ENCODE measurements at regions not wholly inside any gene's neighbourhood (a gene's known extent, or its start where the extent isn't known, plus 50 kb on each side); places are given as distances from the start of the nearest gene placed in this dataset.

DNA sequence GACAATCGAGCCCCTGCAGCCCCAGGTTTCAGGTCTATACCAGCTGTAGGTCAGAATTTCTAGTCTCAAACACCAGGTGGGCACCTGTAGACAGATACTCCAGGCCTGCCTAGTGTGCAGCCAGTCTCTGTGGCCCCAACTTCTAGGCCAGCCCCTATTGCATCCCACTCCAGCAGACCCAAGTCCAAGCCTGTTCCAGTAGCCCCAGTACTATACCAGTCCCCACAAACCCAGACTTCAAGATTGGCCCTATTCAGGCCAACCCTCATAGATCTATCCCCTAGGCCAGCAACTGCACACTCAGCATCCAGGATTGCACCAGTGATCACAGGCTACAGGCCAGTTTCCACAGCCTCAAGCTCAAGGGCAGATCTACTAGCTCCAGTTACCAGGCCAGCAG lies 344.0 kb downstream of the PYDC2 start:
- TF ChIP-seq, protein P1, sequence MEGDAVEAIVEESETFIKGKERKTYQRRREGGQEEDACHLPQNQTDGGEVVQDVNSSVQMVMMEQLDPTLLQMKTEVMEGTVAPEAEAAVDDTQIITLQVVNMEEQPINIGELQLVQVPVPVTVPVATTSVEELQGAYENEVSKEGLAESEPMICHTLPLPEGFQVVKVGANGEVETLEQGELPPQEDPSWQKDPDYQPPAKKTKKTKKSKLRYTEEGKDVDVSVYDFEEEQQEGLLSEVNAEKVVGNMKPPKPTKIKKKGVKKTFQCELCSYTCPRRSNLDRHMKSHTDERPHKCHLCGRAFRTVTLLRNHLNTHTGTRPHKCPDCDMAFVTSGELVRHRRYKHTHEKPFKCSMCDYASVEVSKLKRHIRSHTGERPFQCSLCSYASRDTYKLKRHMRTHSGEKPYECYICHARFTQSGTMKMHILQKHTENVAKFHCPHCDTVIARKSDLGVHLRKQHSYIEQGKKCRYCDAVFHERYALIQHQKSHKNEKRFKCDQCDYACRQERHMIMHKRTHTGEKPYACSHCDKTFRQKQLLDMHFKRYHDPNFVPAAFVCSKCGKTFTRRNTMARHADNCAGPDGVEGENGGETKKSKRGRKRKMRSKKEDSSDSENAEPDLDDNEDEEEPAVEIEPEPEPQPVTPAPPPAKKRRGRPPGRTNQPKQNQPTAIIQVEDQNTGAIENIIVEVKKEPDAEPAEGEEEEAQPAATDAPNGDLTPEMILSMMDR (IDR thresholded peaks at IDR 0.05 in 8 of 11, conservative IDR thresholded peaks at IDR 0.05 in 3 of 11) = no peak
- no peak for TF ChIP-seq POLR2AphosphoS5 (IDR thresholded peaks at IDR 0.05)
- no peak for TF ChIP-seq POLR2A (IDR thresholded peaks at IDR 0.05)

Data from spleen (tissue), 7 donors.